ENCODE measurements at regions not wholly inside any gene's neighbourhood (a gene's known extent, or its start where the extent isn't known, plus 50 kb on each side); places are given as distances from the start of the nearest gene placed in this dataset.

GRCh38 chrX:121832446-121832845 lies 785.0 kb downstream of the GLUD2 start:
- CTCF ChIA-PET = no interaction called here
- no peak overlapping the region for H3K27ac Mint-ChIP-seq (ENCODE audit: unreplicated experiment)

GRCh38 chrX:121836000-121836399 lies 788.6 kb downstream of the GLUD2 start:
- no TSS peak for BruUV-seq (replicated peaks)
- Histone ChIP-seq H3K27me3 (replicated peaks; ENCODE audit: control insufficient read depth, insufficient read depth, low read length) (no peaks in the 10 kb centered on the region), H3K9me3 (no peaks in the 10 kb centered on the region), H3K36me3 (ENCODE audit: control insufficient read depth, insufficient read depth, low read length) (no peaks in the 10 kb centered on the region), H3K4me1 (no peaks in the 10 kb centered on the region), H3K4me3 (ENCODE audit: low read depth, low read length) (no peak overlapping the region)
- Mint-ChIP-seq H3K4me3 (ENCODE audit: unreplicated experiment) (no peak overlapping the region), H3K9me3 (ENCODE audit: unreplicated experiment) (no peaks in the 10 kb centered on the region), H3K4me1 (ENCODE audit: low read depth, unreplicated experiment) (no peaks in the 10 kb centered on the region), H3K36me3 (ENCODE audit: insufficient read depth, unreplicated experiment) (no peaks in the 10 kb centered on the region), H3K27ac (ENCODE audit: unreplicated experiment) (no peak overlapping the region), H3K27me3 (ENCODE audit: insufficient read depth, unreplicated experiment) (no peaks in the 10 kb centered on the region)
- ChIA-PET CTCF (no interaction called here), POLR2A (no interaction called here)
- intact Hi-C loops (cut with micrococcal nuclease; ENCODE audit: unreplicated experiment) = no loop called here
- DNase-seq = no peak
- no peak for TF ChIP-seq CTCF (IDR thresholded peaks at IDR 0.05; ENCODE audit: insufficient read depth in 1 of 2, low read depth in 1 of 2, low read length in 1 of 2, severe bottlenecking in 1 of 2, unreplicated experiment in 1 of 2)

More at GRCh38 chrX:121832446-121832845, 785.0 kb downstream of the GLUD2 start:
- H3K9me3 Mint-ChIP-seq (ENCODE audit: unreplicated experiment) = no peaks in the 10 kb centered on the region
- Histone ChIP-seq H3K27me3 (replicated peaks; ENCODE audit: control insufficient read depth, insufficient read depth, low read length) (no peaks in the 10 kb centered on the region), H3K4me3 (ENCODE audit: low read depth, low read length) (no peak overlapping the region), H3K36me3 (ENCODE audit: control insufficient read depth, insufficient read depth, low read length) (no peaks in the 10 kb centered on the region), H3K9me3 (no peaks in the 10 kb centered on the region), H3K4me1 (no peaks in the 10 kb centered on the region)
- H3K4me1 Mint-ChIP-seq (ENCODE audit: low read depth, unreplicated experiment) = no peaks in the 10 kb centered on the region
- H3K27me3 Mint-ChIP-seq (ENCODE audit: insufficient read depth, unreplicated experiment) = no peaks in the 10 kb centered on the region
- DNase-seq = no peak
- BruUV-seq (replicated peaks) = no TSS peak
- TF ChIP-seq CTCF (IDR thresholded peaks at IDR 0.05; ENCODE audit: insufficient read depth in 1 of 2, low read depth in 1 of 2, low read length in 1 of 2, severe bottlenecking in 1 of 2, unreplicated experiment in 1 of 2) = no peak
- intact Hi-C loops (cut with micrococcal nuclease; ENCODE audit: unreplicated experiment) = no loop called here
- no peaks in the 10 kb centered on the region for H3K36me3 Mint-ChIP-seq (ENCODE audit: insufficient read depth, unreplicated experiment)
- POLR2A ChIA-PET = no interaction called here
- no peak overlapping the region for H3K4me3 Mint-ChIP-seq (ENCODE audit: unreplicated experiment)

GRCh38 chrX:121851033-121851432 lies 803.6 kb downstream of the GLUD2 start:
- no peaks in the 10 kb centered on the region for H3K27me3 ChIP-seq (replicated peaks; ENCODE audit: control insufficient read depth, insufficient read depth, low read length)
- H3K36me3 Mint-ChIP-seq (ENCODE audit: insufficient read depth, unreplicated experiment) = no peaks in the 10 kb centered on the region
- H3K9me3 Mint-ChIP-seq (ENCODE audit: unreplicated experiment) = no peaks in the 10 kb centered on the region
- no peaks in the 10 kb centered on the region for H3K27me3 Mint-ChIP-seq (ENCODE audit: insufficient read depth, unreplicated experiment)
- POLR2A ChIA-PET = no interaction called here
- no peaks in the 10 kb centered on the region for H3K4me1 Mint-ChIP-seq (ENCODE audit: low read depth, unreplicated experiment)
- BruUV-seq (replicated peaks) = no TSS peak
- no peak overlapping the region for H3K4me3 Mint-ChIP-seq (ENCODE audit: unreplicated experiment)
- no peak for DNase-seq
- CTCF ChIA-PET = no interaction called here
- TF ChIP-seq CTCF (IDR thresholded peaks at IDR 0.05; ENCODE audit: insufficient read depth in 1 of 2, low read depth in 1 of 2, low read length in 1 of 2, severe bottlenecking in 1 of 2, unreplicated experiment in 1 of 2) = no peak
- no peak overlapping the region for H3K4me3 ChIP-seq (ENCODE audit: low read depth, low read length)
- no peaks in the 10 kb centered on the region for H3K9me3 ChIP-seq
- no peaks in the 10 kb centered on the region for H3K36me3 ChIP-seq (ENCODE audit: control insufficient read depth, insufficient read depth, low read length)
- no peaks in the 10 kb centered on the region for H3K4me1 ChIP-seq
- intact Hi-C loops (cut with micrococcal nuclease; ENCODE audit: unreplicated experiment) = no loop called here
- no peak overlapping the region for H3K27ac Mint-ChIP-seq (ENCODE audit: unreplicated experiment)

Data from Caco-2 (cell line).